Keratinocyte (primary cell): ENCODE measurements at regions not wholly inside any gene's neighbourhood (a gene's known extent, or its start where the extent isn't known, plus 50 kb on each side); places are given as distances from the start of the nearest gene placed in this dataset.

Experiments used
- DNase-seq: peaks from one replicate; pipeline ENCODE4 v3.0.0-alpha.2; 2011; ENCODE audit warnings: low read depth, missing footprints, low spot score
- FAIRE-seq: peaks from 2 replicates; lab custom pipeline; 2011; peaks lifted over from hg19 to GRCh38; lab: Jason Lieb, UNC
- H2AFZ ChIP-seq: 2 replicates; pipeline ENCODE4 v1.6.0; 2012; ENCODE audit warnings: low read length, control low read depth, inconsistent platforms; ENCODE audit not compliant: control insufficient read depth
- H3K27ac ChIP-seq: 2 replicates; pipeline ENCODE4 v1.5.1; 2011; ENCODE audit warnings: low read length; ENCODE audit not compliant: control insufficient read depth, insufficient read depth
- H3K27me3 ChIP-seq: 3 replicates; pipeline ENCODE4 v1.6.0; 2011; ENCODE audit warnings: low read length; ENCODE audit not compliant: control insufficient read depth, insufficient read depth; ENCODE audit errors: extremely low read depth
- H3K36me3 ChIP-seq, 2 experiments: 2 replicates in 1 of 2; 3 replicates in 1 of 2; pipeline ENCODE4 v1.5.1; 2011; ENCODE audit warnings: low read length in 2 of 2, mild to moderate bottlenecking in 1 of 2; ENCODE audit not compliant: control insufficient read depth in 2 of 2, insufficient read depth in 2 of 2; ENCODE audit errors: extremely low read depth in 1 of 2
- H3K4me1 ChIP-seq: 3 replicates; pipeline ENCODE4 v1.5.1; 2011; ENCODE audit warnings: low read length; ENCODE audit not compliant: control insufficient read depth, insufficient read depth; ENCODE audit errors: extremely low read depth
- H3K4me2 ChIP-seq: 3 replicates; pipeline ENCODE4 v1.6.0; 2011; ENCODE audit warnings: low read depth, low read length; ENCODE audit not compliant: control insufficient read depth, insufficient read depth; ENCODE audit errors: extremely low read depth
- H3K4me3 ChIP-seq, 3 experiments: fragments of 200-600 bp in 1 of 3; sonication (generic) in 1 of 3; 2 replicates in 2 of 3; 3 replicates in 1 of 3; pipeline ENCODE4 v1.5.1; 2011 to 2016; ENCODE audit warnings: low read length in 3 of 3, mild to moderate bottlenecking in 3 of 3, control low read depth in 2 of 3, inconsistent platforms in 1 of 3, low read depth in 1 of 3, mixed read lengths in 1 of 3, mixed run types in 1 of 3, moderate library complexity in 1 of 3; ENCODE audit not compliant: control insufficient read depth in 2 of 3, insufficient read depth in 2 of 3; ENCODE audit errors: extremely low read depth in 1 of 3
- H3K79me2 ChIP-seq: 2 replicates; pipeline ENCODE4 v1.6.0; 2012; ENCODE audit warnings: low read length; ENCODE audit not compliant: control insufficient read depth, insufficient read depth
- H3K9ac ChIP-seq: 3 replicates; pipeline ENCODE4 v1.6.0; 2011; ENCODE audit warnings: low read length; ENCODE audit not compliant: control insufficient read depth, insufficient read depth; ENCODE audit errors: extremely low read depth
- H3K9me1 ChIP-seq: 3 replicates; pipeline ENCODE4 v1.6.0; 2011; ENCODE audit warnings: low read length; ENCODE audit not compliant: control insufficient read depth, insufficient read depth; ENCODE audit errors: extremely low read depth
- H3K9me3 ChIP-seq: 2 replicates; pipeline ENCODE4 v1.5.1; 2012; ENCODE audit warnings: low read depth, low read length; ENCODE audit not compliant: control insufficient read depth
- H4K20me1 ChIP-seq: 3 replicates; pipeline ENCODE4 v1.6.0; 2011; ENCODE audit warnings: low read length; ENCODE audit not compliant: control insufficient read depth, insufficient read depth; ENCODE audit errors: extremely low read depth
- CTCF ChIP-seq, 3 experiments: IDR thresholded peaks in 1 of 3; conservative IDR thresholded peaks in 1 of 3; optimal IDR thresholded peaks in 1 of 3; 2 replicates in 2 of 3; 3 replicates in 1 of 3; pipeline versions ENCODE3 to v1.5.1; 2011; ENCODE audit warnings: low read length in 3 of 3, mild to moderate bottlenecking in 3 of 3, moderate library complexity in 2 of 3, control low read depth in 1 of 3, inconsistent platforms in 1 of 3; ENCODE audit not compliant: insufficient read depth in 2 of 3; ENCODE audit errors: extremely low read depth in 1 of 3
- EZH2 ChIP-seq: IDR thresholded peaks from one replicate; pipeline ENCODE4 v1.6.1; 2012; ENCODE audit warnings: inconsistent platforms, mild to moderate bottlenecking, low read length, moderate library complexity
- dilution Hi-C: fragments of 300-500 bp; cut with MboI; formaldehyde crosslinking; loops from one replicate; pipeline ENCODE4 v1.7.0; 2020; ENCODE audit warnings: low sequenced_read_pairs; ENCODE audit not compliant: extremely low pct_ligation_motif_present

GRCh38 chr14:101625336-101626097 lies 64.2 kb downstream of the DIO3 start:
- H3K9me3 ChIP-seq: no peaks in the 10 kb centered on the region
- DNase-seq: no peak
- H3K9ac ChIP-seq: no peak overlapping the region
- no peak for FAIRE-seq
- H3K27me3 ChIP-seq: peaks cover 3% of the 10 kb centered on the region
- no peaks in the 10 kb centered on the region for H3K79me2 ChIP-seq
- H3K4me3 ChIP-seq: no peak overlapping the region
- dilution Hi-C loops: no loop called here
- no peak overlapping the region for H3K4me2 ChIP-seq
- no peaks in the 10 kb centered on the region for H3K36me3 ChIP-seq
- no peak for TF ChIP-seq EZH2
- TF ChIP-seq CTCF (optimal IDR thresholded peaks at IDR 0.05 in 1 of 3, IDR thresholded peaks at IDR 0.05 in 1 of 3, conservative IDR thresholded peaks at IDR 0.05 in 1 of 3; ENCODE audit: extremely low read depth in 1 of 3, insufficient read depth in 2 of 3, low read length in 3 of 3): no peak
- H4K20me1 ChIP-seq: no peaks in the 10 kb centered on the region
- H3K9me1 ChIP-seq: no peaks in the 10 kb centered on the region
- no peak overlapping the region for H2AFZ ChIP-seq
- no peak overlapping the region for H3K27ac ChIP-seq
- peaks cover 5% of the 10 kb centered on the region for H3K4me1 ChIP-seq

- no peaks in the 10 kb centered on the region for H3K79me2 ChIP-seq
- H3K36me3 ChIP-seq: no peaks in the 10 kb centered on the region
- H2AFZ ChIP-seq: no peak overlapping the region
- H3K9me1 ChIP-seq: no peaks in the 10 kb centered on the region
- dilution Hi-C loops: no loop called here
- H3K4me2 ChIP-seq: no peak overlapping the region
- no peak overlapping the region for H3K27ac ChIP-seq
- no peak overlapping the region for H3K9ac ChIP-seq
- H3K9me3 ChIP-seq: no peaks in the 10 kb centered on the region
- H3K27me3 ChIP-seq: peaks cover 3% of the 10 kb centered on the region
- H4K20me1 ChIP-seq: no peaks in the 10 kb centered on the region
- H3K4me1 ChIP-seq: peaks cover 5% of the 10 kb centered on the region
- no peak overlapping the region for H3K4me3 ChIP-seq
- DNase-seq: no peak
- TF ChIP-seq EZH2 (no peak), CTCF (optimal IDR thresholded peaks at IDR 0.05 in 1 of 3, IDR thresholded peaks at IDR 0.05 in 1 of 3, conservative IDR thresholded peaks at IDR 0.05 in 1 of 3; ENCODE audit: extremely low read depth in 1 of 3, insufficient read depth in 2 of 3, low read length in 3 of 3) (no peak)
- no peak for FAIRE-seq
Observed at GRCh38 chr14:101626331-101626730, 65.0 kb downstream of the DIO3 start.
